Right atrium auricular region (tissue), 2 donors: ENCODE measurements at regions not wholly inside any gene's neighbourhood (a gene's known extent, or its start where the extent isn't known, plus 50 kb on each side); places are given as distances from the start of the nearest gene placed in this dataset.
"Not testable (repeated sequence)": the region's sequence is repeated elsewhere in the genome, so short reads cannot be mapped to it uniquely, and the experiment has no call there.

Experiments
- DNase-seq: peaks from one replicate; pipeline ENCODE4 v3.0.0-alpha.2; 2019; ENCODE audit warnings: low spot score
- H3K27ac ChIP-seq, 2 donors: fragments of 200-600 bp; sonication (generic); 1 replicate in 1 of 2; 2 replicates in 1 of 2; pipeline ENCODE4 v1.5.1; 2016 to 2019
- H3K27me3 ChIP-seq, 2 donors: fragments of 200-600 bp; sonication (generic); one replicate each; pipeline versions ENCODE4 v1.5.1 to v1.6.0; 2017 to 2019
- H3K36me3 ChIP-seq: fragments of 200-600 bp; sonication (generic); one replicate; pipeline ENCODE4 v1.5.1; 2016
- H3K4me1 ChIP-seq, 2 donors: fragments of 200-600 bp; sonication (generic); one replicate each; pipeline versions ENCODE4 v1.5.1 to v1.6.0; 2017 to 2019
- H3K4me3 ChIP-seq, 2 donors: fragments of 200-600 bp; sonication (generic); 1 replicate in 1 of 2; 2 replicates in 1 of 2; pipeline ENCODE4 v1.5.1; 2017 to 2019; ENCODE audit warnings: mild to moderate bottlenecking in 1 of 2, moderate library complexity in 1 of 2
- H3K9me3 ChIP-seq, 2 donors: fragments of 200-600 bp; sonication (generic); one replicate each; pipeline ENCODE4 v1.5.1; 2019
- TF ChIP-seq, protein P1 (sequence below), 2 donors: fragments of 200-600 bp; sonication (generic); IDR thresholded peaks; one replicate each; pipeline ENCODE4 v1.5.1; 2019; ENCODE audit warnings: antibody characterized with exemption in 2 of 2

DNA sequence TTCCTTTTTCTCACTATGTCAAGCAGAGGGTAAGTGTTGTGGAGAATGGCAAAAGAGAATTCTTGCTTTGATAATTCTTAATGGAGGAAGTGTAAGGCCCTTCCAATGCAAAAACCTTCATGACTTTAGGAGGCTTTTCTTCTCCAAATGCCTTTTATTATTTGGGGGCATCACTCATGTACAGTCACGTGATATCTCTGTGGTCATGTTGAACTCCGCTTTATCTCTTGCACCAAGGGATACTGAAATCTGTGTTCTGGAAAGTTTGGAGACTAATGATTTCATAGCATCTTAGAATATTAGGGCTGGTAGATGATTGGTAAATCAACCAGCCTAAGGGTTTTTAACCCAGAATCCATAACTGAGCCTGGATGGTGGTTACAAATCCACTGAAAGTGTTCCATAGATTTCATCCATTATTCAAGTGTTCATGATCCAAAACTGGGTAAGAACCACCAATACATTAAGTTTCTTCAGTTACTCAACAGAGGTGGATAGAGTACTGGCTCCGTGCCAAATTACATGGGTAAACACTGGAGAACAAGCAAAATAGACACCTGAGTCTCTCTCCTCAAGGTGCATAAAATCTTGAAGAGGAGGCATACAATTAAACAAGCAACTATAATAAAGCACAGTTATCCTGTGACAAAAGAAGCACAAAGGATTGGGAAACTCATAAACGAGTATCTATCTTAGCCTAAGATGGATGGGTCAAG, 169.6 kb upstream of the EPHA4 start:
- TF ChIP-seq, protein P1, sequence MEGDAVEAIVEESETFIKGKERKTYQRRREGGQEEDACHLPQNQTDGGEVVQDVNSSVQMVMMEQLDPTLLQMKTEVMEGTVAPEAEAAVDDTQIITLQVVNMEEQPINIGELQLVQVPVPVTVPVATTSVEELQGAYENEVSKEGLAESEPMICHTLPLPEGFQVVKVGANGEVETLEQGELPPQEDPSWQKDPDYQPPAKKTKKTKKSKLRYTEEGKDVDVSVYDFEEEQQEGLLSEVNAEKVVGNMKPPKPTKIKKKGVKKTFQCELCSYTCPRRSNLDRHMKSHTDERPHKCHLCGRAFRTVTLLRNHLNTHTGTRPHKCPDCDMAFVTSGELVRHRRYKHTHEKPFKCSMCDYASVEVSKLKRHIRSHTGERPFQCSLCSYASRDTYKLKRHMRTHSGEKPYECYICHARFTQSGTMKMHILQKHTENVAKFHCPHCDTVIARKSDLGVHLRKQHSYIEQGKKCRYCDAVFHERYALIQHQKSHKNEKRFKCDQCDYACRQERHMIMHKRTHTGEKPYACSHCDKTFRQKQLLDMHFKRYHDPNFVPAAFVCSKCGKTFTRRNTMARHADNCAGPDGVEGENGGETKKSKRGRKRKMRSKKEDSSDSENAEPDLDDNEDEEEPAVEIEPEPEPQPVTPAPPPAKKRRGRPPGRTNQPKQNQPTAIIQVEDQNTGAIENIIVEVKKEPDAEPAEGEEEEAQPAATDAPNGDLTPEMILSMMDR (IDR thresholded peaks at IDR 0.05), result no peak
- H3K4me1 ChIP-seq, result no peaks in the 10 kb centered on the region
- H3K27me3 ChIP-seq, result no peaks in the 10 kb centered on the region
- peaks cover 0 to 8% of the 10 kb centered on the region in 2 donors for H3K9me3 ChIP-seq
- H3K27ac ChIP-seq, result no peak overlapping the region
- H3K36me3 ChIP-seq, result no peaks in the 10 kb centered on the region
- no peak overlapping the region for H3K4me3 ChIP-seq
- DNase-seq, result no peak

DNA sequence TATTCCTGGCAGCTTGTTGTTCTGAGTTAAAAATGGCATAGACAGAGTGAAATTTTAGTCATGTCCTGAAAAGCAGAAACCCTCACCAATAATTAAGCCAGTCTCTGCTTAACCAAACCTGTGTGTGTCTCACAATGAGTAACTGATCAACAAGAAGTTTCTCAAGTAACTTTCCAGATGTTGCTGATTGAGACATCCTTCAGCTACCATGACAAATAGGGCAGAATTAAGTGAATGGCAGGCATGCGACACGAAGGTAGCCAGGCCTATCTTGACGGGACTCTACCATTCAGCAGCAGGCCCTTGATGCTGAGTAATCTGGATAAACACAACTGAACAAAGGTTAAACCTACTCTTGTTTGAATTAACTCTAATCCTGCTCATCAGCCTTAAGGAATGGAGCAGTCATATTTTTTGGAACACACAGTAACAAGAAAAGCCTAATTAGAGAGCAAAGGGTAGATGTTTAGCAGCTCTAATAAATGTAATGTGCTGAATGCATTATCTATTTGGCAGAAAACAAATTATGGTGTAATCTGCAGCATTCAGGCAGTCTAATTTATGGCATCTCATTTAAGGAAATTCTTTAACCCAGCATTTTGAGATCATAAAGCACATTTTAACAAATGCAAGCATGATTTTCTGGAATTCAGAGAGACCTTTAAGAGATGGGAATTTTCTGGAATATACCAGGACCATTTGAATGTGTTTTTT, 159.5 kb upstream of the EPHA4 start:
- no peaks in the 10 kb centered on the region for H3K4me1 ChIP-seq
- no peak overlapping the region for H3K27ac ChIP-seq
- TF ChIP-seq, protein P1 (IDR thresholded peaks at IDR 0.05), result no peak
- H3K9me3 ChIP-seq, result no peaks in the 10 kb centered on the region
- H3K27me3 ChIP-seq, result no peaks in the 10 kb centered on the region
- H3K36me3 ChIP-seq, result no peaks in the 10 kb centered on the region
- no peak for DNase-seq
- H3K4me3 ChIP-seq, result no peak overlapping the region

DNA sequence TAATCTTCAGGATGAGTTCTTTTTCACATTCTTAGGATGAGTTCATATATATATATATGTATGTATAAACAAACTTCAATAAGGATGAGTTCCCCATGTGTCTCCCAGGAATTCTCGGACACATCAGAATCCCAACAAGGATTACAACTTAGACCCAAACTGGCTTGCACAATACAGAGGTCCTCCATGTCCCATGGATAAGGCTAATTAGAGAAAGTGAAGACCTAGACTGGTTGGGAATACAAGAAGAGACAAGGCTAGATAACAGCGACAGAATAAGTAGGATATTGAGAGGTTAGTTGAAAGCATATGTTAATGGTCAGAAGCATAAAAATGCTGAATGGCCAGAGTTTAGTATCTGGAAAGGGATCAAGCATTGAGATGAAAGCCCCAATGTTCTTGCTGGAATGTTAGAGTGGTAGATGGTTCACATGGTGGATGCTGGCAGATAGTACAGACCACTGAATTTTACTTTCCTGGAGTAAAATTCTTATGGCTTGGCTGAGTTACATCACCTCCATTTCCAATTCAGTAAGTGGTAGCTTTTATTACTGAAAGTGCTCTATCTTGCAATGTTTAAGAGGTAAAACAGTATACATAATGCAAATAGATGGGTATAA, 154.9 kb upstream of the EPHA4 start:
- peaks cover 0 to 12% of the 10 kb centered on the region in 2 donors for H3K9me3 ChIP-seq
- no peak overlapping the region for H3K27ac ChIP-seq
- TF ChIP-seq, protein P1 (IDR thresholded peaks at IDR 0.05), result no peak
- no peaks in the 10 kb centered on the region for H3K4me1 ChIP-seq
- DNase-seq, result no peak
- H3K36me3 ChIP-seq, result no peaks in the 10 kb centered on the region
- no peaks in the 10 kb centered on the region for H3K27me3 ChIP-seq
- H3K4me3 ChIP-seq, result no peak overlapping the region

DNA sequence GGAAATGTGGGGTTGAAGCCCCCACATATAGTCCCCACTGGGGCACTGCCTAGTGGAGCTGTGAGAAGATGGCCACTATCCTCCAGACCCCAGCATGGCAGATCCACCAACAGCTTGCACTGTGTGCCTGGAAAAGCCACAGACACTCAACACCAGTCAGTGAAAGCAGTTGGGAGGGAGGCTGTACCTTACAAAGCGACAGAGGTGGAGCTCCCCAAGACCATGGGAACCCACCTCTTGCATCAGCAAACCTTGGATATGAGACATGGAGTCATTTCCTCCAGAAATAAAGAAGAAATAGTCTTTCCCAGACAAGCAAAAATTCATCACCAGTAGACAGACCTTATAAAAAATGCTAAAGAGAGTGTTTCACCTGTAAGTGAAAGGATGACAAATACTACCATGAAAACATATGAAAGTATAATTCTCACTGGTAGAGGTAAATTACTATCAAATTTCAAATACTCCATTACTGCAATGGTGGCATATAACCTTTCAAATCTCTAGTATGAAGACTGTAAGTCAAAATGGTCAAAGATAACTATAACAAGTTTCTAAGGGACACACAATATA, 152.6 kb upstream of the EPHA4 start:
- H3K9me3 ChIP-seq, result peaks cover 0 to 17% of the 10 kb centered on the region in 2 donors
- no peaks in the 10 kb centered on the region for H3K27me3 ChIP-seq
- H3K4me3 ChIP-seq, result no peak overlapping the region
- no peak overlapping the region for H3K27ac ChIP-seq
- TF ChIP-seq, protein P1 (IDR thresholded peaks at IDR 0.05), result no peak
- no peak for DNase-seq
- no peaks in the 10 kb centered on the region for H3K4me1 ChIP-seq
- no peaks in the 10 kb centered on the region for H3K36me3 ChIP-seq

DNA sequence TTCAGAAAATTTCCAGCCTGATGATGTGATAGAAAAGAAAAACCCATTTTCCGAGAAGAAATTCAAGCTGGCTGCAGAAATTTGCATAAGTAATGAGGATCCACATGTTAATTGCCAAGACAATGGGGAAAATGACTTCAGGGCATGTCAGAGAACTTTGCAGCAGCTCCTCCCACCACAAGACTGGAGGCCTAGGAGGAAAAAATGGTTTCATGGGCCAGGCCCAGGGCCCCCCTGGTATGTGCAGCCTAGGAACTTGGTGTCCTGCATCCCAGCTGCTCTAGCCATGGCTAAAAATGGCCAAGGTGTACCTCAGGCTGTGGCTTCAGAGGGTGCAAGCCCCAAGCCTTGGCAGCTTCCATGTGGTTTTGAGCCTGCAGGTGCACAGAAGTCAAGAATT, 152.0 kb upstream of the EPHA4 start:
- not testable (repeated sequence) for H3K4me1 ChIP-seq, H3K4me3 ChIP-seq, H3K27me3 ChIP-seq, H3K27ac ChIP-seq, DNase-seq, H3K36me3 ChIP-seq
- peaks cover 0 to 17% of the 10 kb centered on the region in 2 donors for H3K9me3 ChIP-seq
